Large intestine (tissue), 3 donors: ENCODE measurements at regions not wholly inside any gene's neighbourhood (a gene's known extent, or its start where the extent isn't known, plus 50 kb on each side); places are given as distances from the start of the nearest gene placed in this dataset.
"Not testable (repeated sequence)": the region's sequence is repeated elsewhere in the genome, so short reads cannot be mapped to it uniquely, and the experiment has no call there.

Experiments
- DNase-seq, 2 donors: peaks; one replicate each; pipeline versions ENCODE4 v3.0.0 to v3.0.0-alpha.2; 2013
- H3K27ac ChIP-seq: one replicate; pipeline ENCODE4 v1.5.1; 2013; ENCODE audit warnings: low read length
- H3K27me3 ChIP-seq: 2 replicates; pipeline ENCODE4 v1.6.1; 2013; ENCODE audit warnings: low read length; ENCODE audit not compliant: control insufficient read depth, insufficient read depth
- H3K36me3 ChIP-seq: 2 replicates; pipeline ENCODE4 v1.6.1; 2013; ENCODE audit warnings: low read length; ENCODE audit not compliant: control insufficient read depth, insufficient read depth
- H3K4me1 ChIP-seq: one replicate; pipeline ENCODE4 v1.6.1; 2013; ENCODE audit warnings: low read length; ENCODE audit not compliant: control insufficient read depth, insufficient read depth
- H3K4me3 ChIP-seq: one replicate; pipeline ENCODE4 v1.5.1; 2013; ENCODE audit warnings: low read length
- H3K9me3 ChIP-seq: one replicate; pipeline ENCODE4 v1.6.1; 2013; ENCODE audit warnings: mild to moderate bottlenecking, low read depth, low read length, moderate library complexity; ENCODE audit not compliant: control insufficient read depth
- WGBS: methylation state at CpG from one replicate; pipeline ENCODE4 v1.1.5; 2013; ENCODE audit warnings: low lambda C conversion rate; ENCODE audit not compliant: insufficient coverage; 5-methylcytosine and 5-hydroxymethylcytosine counted together

DNA sequence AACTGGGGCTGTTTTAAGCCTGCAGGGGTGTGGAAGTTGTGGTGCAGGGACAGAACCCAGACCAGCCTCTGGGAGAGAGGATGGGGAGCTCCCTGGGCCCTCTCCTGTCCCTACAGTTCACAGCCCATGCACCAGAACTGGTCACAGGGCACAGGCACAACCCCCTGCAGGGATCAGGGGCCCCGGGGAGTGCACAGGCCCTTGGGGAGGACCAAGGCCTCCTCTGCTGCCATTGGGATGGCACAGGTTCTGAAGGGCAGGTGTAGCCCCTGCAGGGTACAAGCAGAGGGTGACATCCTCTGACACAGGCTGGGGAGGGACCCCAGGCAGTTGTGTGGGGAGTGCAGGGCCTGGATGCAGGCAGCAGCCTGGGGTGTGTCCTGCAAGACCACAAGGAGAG, 66.4 kb upstream of the SFSWAP start:
- no peaks in the 10 kb centered on the region for H3K4me1 ChIP-seq
- H3K27me3 ChIP-seq, result no peaks in the 10 kb centered on the region
- no peaks in the 10 kb centered on the region for H3K36me3 ChIP-seq
- WGBS, result no CpG with 5 or more reads among the region's 1 CpG
- H3K27ac ChIP-seq, result no peak overlapping the region
- no peak for DNase-seq
- H3K4me3 ChIP-seq, result no peak overlapping the region
- no peaks in the 10 kb centered on the region for H3K9me3 ChIP-seq

DNA sequence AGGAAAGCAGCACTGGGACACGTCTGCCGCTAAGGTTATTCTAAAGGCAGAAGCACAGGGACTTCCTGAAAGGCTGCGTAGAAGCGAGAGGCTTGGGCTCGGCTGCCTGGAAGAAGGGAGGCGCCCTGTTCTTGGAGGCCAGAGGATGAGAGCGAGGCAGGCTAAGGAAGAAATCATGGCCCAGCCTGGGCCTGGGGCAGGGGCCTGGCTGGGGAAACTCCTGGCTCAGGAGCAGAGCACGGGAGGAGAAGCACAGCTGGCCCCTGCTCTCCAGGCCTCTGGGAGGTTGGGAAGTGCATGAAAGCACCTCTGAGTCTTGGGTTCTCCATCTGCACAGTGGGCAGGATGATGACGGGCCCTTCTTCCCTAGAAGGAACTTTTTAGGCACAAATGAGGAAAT, 66.0 kb upstream of the SFSWAP start:
- WGBS, result no CpG with 5 or more reads among the region's 9 CpGs
- not testable (repeated sequence) for H3K4me3 ChIP-seq, DNase-seq, H3K27me3 ChIP-seq, H3K9me3 ChIP-seq, H3K36me3 ChIP-seq, H3K27ac ChIP-seq, H3K4me1 ChIP-seq

DNA sequence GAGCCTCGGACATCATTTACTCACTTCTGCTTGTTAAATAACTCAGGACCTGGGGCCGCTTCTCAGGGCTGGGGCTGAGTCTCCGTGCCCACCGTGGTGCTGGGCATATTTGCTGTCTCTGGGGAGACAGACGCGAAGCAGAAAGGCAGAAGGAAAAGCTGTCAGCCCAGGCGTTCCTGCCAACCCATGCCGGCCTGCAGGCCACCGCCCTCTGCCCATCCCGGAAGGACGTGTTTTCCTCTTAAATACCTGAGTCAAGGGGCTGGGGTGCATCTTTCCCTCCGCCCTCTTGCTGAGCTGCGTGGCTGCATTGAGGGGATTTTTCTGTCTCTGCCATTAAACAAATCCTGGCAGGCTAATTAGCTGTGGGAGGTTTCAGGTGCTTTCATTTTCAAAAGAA, 65.3 kb upstream of the SFSWAP start:
- H3K4me1 ChIP-seq, H3K36me3 ChIP-seq, H3K27me3 ChIP-seq, H3K27ac ChIP-seq, H3K4me3 ChIP-seq, DNase-seq, H3K9me3 ChIP-seq: not testable (repeated sequence)
- WGBS, result no CpG with 5 or more reads among the region's 13 CpGs

DNA sequence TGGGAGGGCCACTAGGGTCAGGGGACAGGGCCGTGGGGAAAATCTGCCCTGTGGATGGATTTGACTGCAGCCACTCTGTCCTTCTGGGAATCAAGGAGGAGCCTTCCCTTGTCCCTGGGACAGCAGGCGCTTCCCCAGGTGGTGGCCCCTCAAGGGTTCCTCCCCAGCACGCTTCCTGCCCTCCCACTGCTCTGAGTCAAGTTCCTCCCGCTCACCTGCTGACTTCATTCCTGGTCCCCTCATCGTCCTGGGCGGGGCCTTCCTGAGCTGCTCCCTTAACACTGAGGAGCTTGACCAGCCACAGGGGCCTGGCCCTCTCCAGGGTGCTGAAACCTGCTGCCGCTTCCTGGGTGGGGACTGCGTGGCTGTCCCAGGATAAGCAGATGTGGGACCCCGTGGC, 64.4 kb upstream of the SFSWAP start:
- WGBS, result no CpG with 5 or more reads among the region's 9 CpGs
- H3K4me3 ChIP-seq, DNase-seq, H3K27me3 ChIP-seq, H3K27ac ChIP-seq, H3K4me1 ChIP-seq, H3K9me3 ChIP-seq, H3K36me3 ChIP-seq: not testable (repeated sequence)

DNA sequence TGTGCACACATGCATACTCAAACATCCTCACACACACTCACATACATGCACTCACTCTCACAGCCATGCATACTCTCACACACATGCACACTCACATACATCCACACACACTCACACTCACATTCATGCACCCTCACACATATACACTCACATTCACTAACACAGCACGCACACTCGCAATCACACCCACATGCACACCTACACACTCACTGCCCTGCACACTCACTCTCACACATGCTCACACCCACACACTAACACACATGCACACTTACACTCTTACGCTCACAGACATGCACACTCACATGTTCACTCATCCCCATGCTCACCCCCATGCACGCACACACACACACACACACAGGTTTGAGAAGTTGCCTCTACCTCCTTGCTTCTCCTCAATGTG, 63.2 kb upstream of the SFSWAP start:
- no peak for DNase-seq
- Histone ChIP-seq H3K4me1 (no peaks in the 10 kb centered on the region), H3K9me3 (no peaks in the 10 kb centered on the region), H3K27ac (no peak overlapping the region), H3K36me3 (no peaks in the 10 kb centered on the region), H3K4me3 (no peak overlapping the region), H3K27me3 (no peaks in the 10 kb centered on the region)
- no CpG with 5 or more reads among the region's 4 CpGs for WGBS

DNA sequence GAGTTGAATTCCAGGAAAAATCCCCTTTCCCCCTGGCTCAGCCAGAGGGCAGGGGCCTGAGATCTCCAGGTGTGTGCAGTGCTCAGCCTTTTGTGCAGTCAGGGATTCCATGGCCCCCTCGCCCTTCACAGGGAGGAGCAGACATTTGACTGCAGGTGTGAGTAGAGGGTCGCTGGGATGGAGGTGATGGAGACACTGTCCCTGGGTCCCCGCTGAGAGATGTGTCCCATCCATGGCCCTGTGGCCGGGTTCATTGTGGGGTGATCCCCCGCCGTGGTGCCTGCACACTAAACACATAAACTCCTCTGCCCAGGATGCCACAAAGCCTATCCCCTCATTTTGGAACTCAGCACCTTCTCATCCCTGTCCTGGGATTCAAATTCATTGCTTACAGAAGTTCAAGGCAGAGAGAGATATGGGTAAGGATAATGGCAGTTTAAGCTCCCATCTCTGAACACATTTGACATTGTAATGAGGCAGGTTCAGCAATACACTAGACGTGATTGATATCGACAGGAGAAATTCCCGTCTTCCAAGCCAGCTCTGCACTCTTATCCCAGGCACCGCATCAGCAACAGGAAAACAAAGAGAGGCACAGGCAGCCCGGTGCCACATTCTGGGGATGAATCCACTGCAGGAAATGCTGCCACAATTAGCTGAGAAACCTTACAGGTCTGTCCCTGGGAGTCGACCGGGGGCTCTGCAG, 55.3 kb upstream of the SFSWAP start:
- not testable (repeated sequence) for DNase-seq, H3K4me1 ChIP-seq, H3K36me3 ChIP-seq, H3K27ac ChIP-seq, H3K9me3 ChIP-seq, H3K4me3 ChIP-seq
- H3K27me3 ChIP-seq, result peaks cover 14% of the 10 kb centered on the region
- WGBS, result no CpG with 5 or more reads among the region's 13 CpGs

DNA sequence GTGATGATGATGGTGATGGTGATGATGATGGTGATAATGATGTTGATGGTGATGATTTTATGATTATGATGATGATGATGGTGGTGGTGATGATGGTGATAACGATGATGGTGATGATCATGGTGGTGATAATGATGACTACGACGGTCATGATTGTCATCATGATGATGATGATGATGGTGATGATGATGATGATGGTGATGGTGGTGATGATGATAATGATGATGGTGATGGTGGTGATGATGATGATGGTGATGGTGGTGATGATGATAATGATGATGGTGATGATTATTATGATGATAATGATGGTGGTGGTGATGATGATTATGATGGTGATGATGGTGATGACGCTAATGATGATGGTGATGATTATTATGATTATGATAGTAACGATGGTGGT, 54.1 kb upstream of the SFSWAP start:
- H3K27ac ChIP-seq, DNase-seq, H3K4me1 ChIP-seq, H3K36me3 ChIP-seq, H3K4me3 ChIP-seq, H3K9me3 ChIP-seq: not testable (repeated sequence)
- WGBS, result no CpG with 5 or more reads among the region's 5 CpGs
- H3K27me3 ChIP-seq, result peaks cover 14% of the 10 kb centered on the region

DNA sequence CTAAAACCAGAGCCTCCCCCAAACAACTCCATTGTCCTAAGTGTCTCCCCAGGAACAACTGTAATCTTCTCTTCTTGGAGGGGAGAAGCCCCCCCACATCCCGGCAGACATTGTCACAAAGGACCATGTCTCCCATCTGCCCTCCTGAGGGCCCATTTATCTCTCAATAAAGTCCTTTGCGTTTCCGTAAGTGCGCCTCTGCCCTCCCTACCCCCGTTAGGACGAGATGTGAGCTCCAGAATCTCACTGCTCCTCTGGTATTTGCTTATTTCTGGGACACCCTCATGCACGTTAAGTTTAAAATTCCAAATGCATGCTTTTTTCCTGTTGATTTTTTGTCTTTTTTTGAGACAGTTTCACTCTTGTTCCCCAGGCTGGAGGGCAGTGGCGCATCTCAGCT, 52.3 kb upstream of the SFSWAP start:
- no CpG with 5 or more reads among the region's 8 CpGs for WGBS
- H3K4me3 ChIP-seq, H3K27ac ChIP-seq, H3K36me3 ChIP-seq, H3K4me1 ChIP-seq, DNase-seq, H3K9me3 ChIP-seq: not testable (repeated sequence)
- H3K27me3 ChIP-seq, result peaks cover 17% of the 10 kb centered on the region

DNA sequence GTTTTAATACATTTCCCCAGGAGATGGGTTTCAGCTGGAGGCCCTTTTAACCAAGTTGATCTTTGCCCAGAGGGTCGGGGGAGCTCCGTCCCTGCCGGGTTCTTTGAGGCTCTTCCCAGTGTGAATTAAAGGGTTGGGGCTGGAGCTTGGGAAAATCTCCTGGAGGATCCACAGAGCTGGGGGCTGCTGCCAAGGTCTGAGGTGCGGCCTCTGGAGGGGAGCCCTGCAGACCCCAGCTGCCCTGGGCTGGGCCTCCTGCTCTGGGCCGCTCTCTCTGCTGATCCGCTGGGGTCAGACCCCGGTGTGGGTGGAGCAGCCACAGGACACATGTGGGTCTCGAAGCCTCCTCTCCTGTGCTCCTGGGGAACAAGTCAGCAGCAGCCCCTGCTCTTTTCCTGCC, 51.4 kb upstream of the SFSWAP start:
- not testable (repeated sequence) for H3K27ac ChIP-seq, H3K36me3 ChIP-seq, H3K9me3 ChIP-seq, DNase-seq, H3K4me1 ChIP-seq, H3K4me3 ChIP-seq
- WGBS, result no CpG with 5 or more reads among the region's 8 CpGs
- H3K27me3 ChIP-seq, result peaks cover 17% of the 10 kb centered on the region

DNA sequence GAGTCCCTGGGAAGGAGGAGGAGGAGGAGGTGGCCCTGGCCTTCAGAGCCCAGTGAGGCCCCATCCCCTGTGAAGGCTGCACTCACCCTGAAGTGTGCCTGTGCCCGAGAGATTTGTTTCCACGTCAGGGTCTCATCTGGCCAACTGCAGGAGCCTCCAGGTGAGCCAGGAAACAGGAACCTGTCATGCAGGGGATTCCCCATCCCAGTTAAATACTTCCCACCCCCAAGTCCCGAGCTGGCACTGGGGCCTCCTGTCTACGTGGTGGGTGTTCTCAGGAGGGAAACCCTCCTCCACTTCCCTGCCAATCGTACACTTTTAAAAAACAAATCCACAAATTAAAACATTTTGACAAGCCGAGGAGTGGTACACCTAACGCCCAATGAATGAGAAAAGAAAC, 50.9 kb upstream of the SFSWAP start:
- WGBS, result 87% methylated on average over 3 of the region's 7 CpGs
- not testable (repeated sequence) for H3K4me3 ChIP-seq, H3K36me3 ChIP-seq, H3K4me1 ChIP-seq, H3K9me3 ChIP-seq, DNase-seq, H3K27ac ChIP-seq
- H3K27me3 ChIP-seq, result peaks cover 17% of the 10 kb centered on the region

DNA sequence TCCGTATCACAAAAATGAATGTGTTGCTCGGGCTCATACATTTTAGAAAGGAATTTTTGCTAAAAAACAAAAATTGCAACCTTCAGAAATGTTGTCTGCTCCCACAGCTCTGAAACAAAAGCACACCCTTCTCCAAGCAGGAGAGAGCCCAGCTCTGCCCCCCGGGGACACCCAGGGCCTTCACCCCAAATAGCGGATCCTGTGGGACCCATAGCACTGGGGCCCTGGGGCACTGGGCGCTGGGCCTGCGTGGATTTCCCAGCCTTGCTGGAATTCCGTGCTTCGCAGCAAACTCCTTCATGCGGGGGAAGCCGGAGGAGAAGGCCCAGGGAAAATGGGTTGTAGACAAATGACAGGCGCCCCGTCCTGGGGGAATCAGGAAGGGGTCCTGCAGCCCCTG, 50.5 kb upstream of the SFSWAP start:
- not testable (repeated sequence) for H3K4me3 ChIP-seq, DNase-seq, H3K9me3 ChIP-seq, H3K4me1 ChIP-seq, H3K36me3 ChIP-seq, H3K27ac ChIP-seq
- peaks cover 17% of the 10 kb centered on the region for H3K27me3 ChIP-seq
- WGBS, result 88% methylated on average over 1 of the region's 12 CpGs
